ENCODE measurements at regions not wholly inside any gene's neighbourhood (a gene's known extent, or its start where the extent isn't known, plus 50 kb on each side); places are given as distances from the start of the nearest gene placed in this dataset.
"Not testable (repeated sequence)": the region's sequence is repeated elsewhere in the genome, so short reads cannot be mapped to it uniquely, and the experiment has no call there.

DNA sequence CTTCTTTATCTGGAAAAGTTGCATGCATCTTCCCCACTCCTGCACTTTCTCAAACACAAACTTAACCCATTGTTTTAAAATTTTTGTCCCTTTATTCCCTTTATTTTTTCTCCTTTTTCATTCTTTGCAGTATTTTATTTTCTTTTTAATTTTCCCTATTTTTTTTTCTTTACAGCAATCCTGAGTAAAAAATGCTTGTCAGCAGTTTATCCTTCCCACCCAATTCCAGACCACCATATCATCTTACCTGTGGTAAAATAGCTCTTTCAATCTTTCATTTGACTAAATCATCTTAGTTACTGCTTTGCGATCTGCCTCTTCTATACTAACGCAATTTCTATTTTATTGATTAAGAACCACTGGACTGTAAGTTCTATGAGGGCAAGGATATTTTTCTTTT, 450.5 kb downstream of the KLHL4 start:
- no peaks in the 10 kb centered on the region for H3K79me2 ChIP-seq (ENCODE audit: insufficient read depth, low read depth)
- no peaks in the 10 kb centered on the region for H3K36me3 ChIP-seq (ENCODE audit: insufficient read depth)
- no peak overlapping the region for H3K4me3 ChIP-seq (IDR thresholded peaks at IDR 0.05; ENCODE audit: insufficient read depth, low read depth, low read length)
- TF ChIP-seq, protein P1, sequence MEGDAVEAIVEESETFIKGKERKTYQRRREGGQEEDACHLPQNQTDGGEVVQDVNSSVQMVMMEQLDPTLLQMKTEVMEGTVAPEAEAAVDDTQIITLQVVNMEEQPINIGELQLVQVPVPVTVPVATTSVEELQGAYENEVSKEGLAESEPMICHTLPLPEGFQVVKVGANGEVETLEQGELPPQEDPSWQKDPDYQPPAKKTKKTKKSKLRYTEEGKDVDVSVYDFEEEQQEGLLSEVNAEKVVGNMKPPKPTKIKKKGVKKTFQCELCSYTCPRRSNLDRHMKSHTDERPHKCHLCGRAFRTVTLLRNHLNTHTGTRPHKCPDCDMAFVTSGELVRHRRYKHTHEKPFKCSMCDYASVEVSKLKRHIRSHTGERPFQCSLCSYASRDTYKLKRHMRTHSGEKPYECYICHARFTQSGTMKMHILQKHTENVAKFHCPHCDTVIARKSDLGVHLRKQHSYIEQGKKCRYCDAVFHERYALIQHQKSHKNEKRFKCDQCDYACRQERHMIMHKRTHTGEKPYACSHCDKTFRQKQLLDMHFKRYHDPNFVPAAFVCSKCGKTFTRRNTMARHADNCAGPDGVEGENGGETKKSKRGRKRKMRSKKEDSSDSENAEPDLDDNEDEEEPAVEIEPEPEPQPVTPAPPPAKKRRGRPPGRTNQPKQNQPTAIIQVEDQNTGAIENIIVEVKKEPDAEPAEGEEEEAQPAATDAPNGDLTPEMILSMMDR (conservative IDR thresholded peaks at IDR 0.05; ENCODE audit: low read depth, low read length) = no peak
- no peaks in the 10 kb centered on the region for H4K20me1 ChIP-seq (ENCODE audit: insufficient read depth)
- no peaks in the 10 kb centered on the region for H3K4me1 ChIP-seq (ENCODE audit: low read depth, poor library complexity, severe bottlenecking)
- no peak overlapping the region for H3K4me2 ChIP-seq
- H3K27ac ChIP-seq = no peak overlapping the region
- no peak overlapping the region for H2AFZ ChIP-seq (ENCODE audit: low read depth)
- H3K9ac ChIP-seq = no peak overlapping the region
- H3K27me3 ChIP-seq (ENCODE audit: insufficient read depth, low read depth) = no peaks in the 10 kb centered on the region

GRCh38 chrX:87972121-87972520, 454.5 kb downstream of the KLHL4 start:
- H3K27me3 ChIP-seq (ENCODE audit: insufficient read depth, low read depth); H3K4me3 ChIP-seq (IDR thresholded peaks at IDR 0.05; ENCODE audit: insufficient read depth, low read depth, low read length); H3K36me3 ChIP-seq (ENCODE audit: insufficient read depth); H3K27ac ChIP-seq; H2AFZ ChIP-seq (ENCODE audit: low read depth); H3K4me1 ChIP-seq (ENCODE audit: low read depth, poor library complexity, severe bottlenecking); H3K79me2 ChIP-seq (ENCODE audit: insufficient read depth, low read depth); H3K9ac ChIP-seq; H3K4me2 ChIP-seq; H4K20me1 ChIP-seq (ENCODE audit: insufficient read depth): not testable (repeated sequence)

DNA sequence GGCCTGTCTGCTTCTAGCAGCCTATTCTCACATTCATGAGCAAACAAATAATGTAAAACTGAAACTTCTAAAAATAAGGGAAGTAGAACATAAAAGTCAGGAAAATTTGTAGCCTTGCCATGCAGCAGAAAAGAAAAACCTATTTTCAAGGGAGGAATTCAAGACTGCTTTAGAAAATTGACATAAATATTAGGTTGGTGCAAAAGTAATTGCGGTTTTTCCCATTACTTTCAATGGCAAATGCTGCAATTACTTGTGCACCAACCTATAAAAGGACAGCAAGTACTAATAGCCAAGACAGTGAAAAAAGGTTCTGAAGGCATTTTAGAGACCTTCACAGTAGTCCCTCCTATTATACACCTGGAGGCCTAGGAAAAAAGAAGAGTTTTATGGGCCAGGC, 457.8 kb downstream of the KLHL4 start:
- Histone ChIP-seq H3K4me1 (ENCODE audit: low read depth, poor library complexity, severe bottlenecking) (no peaks in the 10 kb centered on the region), H2AFZ (ENCODE audit: low read depth) (no peak overlapping the region), H3K79me2 (ENCODE audit: insufficient read depth, low read depth) (no peaks in the 10 kb centered on the region), H3K36me3 (ENCODE audit: insufficient read depth) (no peaks in the 10 kb centered on the region), H4K20me1 (ENCODE audit: insufficient read depth) (no peaks in the 10 kb centered on the region), H3K4me3 (IDR thresholded peaks at IDR 0.05; ENCODE audit: insufficient read depth, low read depth, low read length) (no peak overlapping the region), H3K27ac (no peak overlapping the region), H3K9ac (no peak overlapping the region), H3K27me3 (ENCODE audit: insufficient read depth, low read depth) (no peaks in the 10 kb centered on the region), H3K4me2 (no peak overlapping the region)
- TF ChIP-seq, protein P1 (conservative IDR thresholded peaks at IDR 0.05; ENCODE audit: low read depth, low read length) = no peak

DNA sequence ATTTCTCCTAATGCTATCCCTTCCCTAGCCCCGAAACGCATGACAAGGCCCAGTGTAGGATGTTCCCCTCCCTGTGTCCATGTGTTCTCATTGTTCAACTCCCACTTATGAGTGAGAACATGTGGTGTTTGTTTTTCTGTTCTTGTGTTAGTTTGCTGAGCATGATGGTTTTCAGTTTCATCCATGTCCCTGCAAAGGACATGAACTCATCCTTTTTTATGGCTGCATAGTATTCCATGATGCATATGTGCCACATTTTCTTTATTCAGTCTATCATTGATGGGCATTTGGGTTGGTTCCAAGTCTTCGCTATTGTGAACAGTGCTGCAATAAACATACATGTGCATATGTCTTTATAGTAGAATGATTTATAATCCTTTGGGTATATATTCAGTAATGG, 490.3 kb downstream of the KLHL4 start:
- H3K36me3 ChIP-seq (ENCODE audit: insufficient read depth); H3K9ac ChIP-seq; H3K4me2 ChIP-seq; H3K27ac ChIP-seq; H4K20me1 ChIP-seq (ENCODE audit: insufficient read depth); H3K4me1 ChIP-seq (ENCODE audit: low read depth, poor library complexity, severe bottlenecking); H3K79me2 ChIP-seq (ENCODE audit: insufficient read depth, low read depth); H2AFZ ChIP-seq (ENCODE audit: low read depth); H3K4me3 ChIP-seq (IDR thresholded peaks at IDR 0.05; ENCODE audit: insufficient read depth, low read depth, low read length); H3K27me3 ChIP-seq (ENCODE audit: insufficient read depth, low read depth): not testable (repeated sequence)

GRCh38 chrX:88024022-88024421, 506.4 kb downstream of the KLHL4 start:
- Histone ChIP-seq H4K20me1 (ENCODE audit: insufficient read depth) (no peaks in the 10 kb centered on the region), H3K36me3 (ENCODE audit: insufficient read depth) (no peaks in the 10 kb centered on the region), H3K27me3 (ENCODE audit: insufficient read depth, low read depth) (no peaks in the 10 kb centered on the region), H3K4me2 (no peak overlapping the region), H2AFZ (ENCODE audit: low read depth) (no peak overlapping the region), H3K4me1 (ENCODE audit: low read depth, poor library complexity, severe bottlenecking) (no peaks in the 10 kb centered on the region), H3K9ac (no peak overlapping the region), H3K79me2 (ENCODE audit: insufficient read depth, low read depth) (no peaks in the 10 kb centered on the region), H3K4me3 (IDR thresholded peaks at IDR 0.05; ENCODE audit: insufficient read depth, low read depth, low read length) (no peak overlapping the region), H3K27ac (no peak overlapping the region)
- TF ChIP-seq, protein P1 (conservative IDR thresholded peaks at IDR 0.05; ENCODE audit: low read depth, low read length) = no peak

Measured in KMS-11 (cell line).